Breast epithelium (tissue), 3 donors: ENCODE measurements at regions not wholly inside any gene's neighbourhood (a gene's known extent, or its start where the extent isn't known, plus 50 kb on each side); places are given as distances from the start of the nearest gene placed in this dataset.

Source experiments
- CTCF ChIP-seq, 3 donors: fragments of 450-650 bp; IDR thresholded peaks; one replicate each; pipeline ENCODE4 v1.5.1; 2016 to 2017; ENCODE audit warnings: antibody characterized with exemption in 3 of 3, mild to moderate bottlenecking in 3 of 3, moderate library complexity in 3 of 3
- POLR2A ChIP-seq: fragments of 450-650 bp; IDR thresholded peaks from one replicate; pipeline ENCODE4 v1.6.1; 2016; ENCODE audit warnings: antibody characterized with exemption, mild to moderate bottlenecking, moderate library complexity

GRCh38 chr5:3854188-3854821, 258.7 kb downstream of the IRX1 start:
- TF ChIP-seq POLR2A: no peak
- TF ChIP-seq CTCF (IDR thresholded peaks at IDR 0.05): no peak
